ENCODE measurements at regions not wholly inside any gene's neighbourhood (a gene's known extent, or its start where the extent isn't known, plus 50 kb on each side); places are given as distances from the start of the nearest gene placed in this dataset.

GRCh38 chr3:16704941-16705340, 99.7 kb upstream of the DAZL start:
- no peak for TF ChIP-seq EP300 (IDR thresholded peaks at IDR 0.05; ENCODE audit: low read depth)
- no peak for TF ChIP-seq POLR2A (IDR thresholded peaks at IDR 0.05)
- TF ChIP-seq, protein P1, sequence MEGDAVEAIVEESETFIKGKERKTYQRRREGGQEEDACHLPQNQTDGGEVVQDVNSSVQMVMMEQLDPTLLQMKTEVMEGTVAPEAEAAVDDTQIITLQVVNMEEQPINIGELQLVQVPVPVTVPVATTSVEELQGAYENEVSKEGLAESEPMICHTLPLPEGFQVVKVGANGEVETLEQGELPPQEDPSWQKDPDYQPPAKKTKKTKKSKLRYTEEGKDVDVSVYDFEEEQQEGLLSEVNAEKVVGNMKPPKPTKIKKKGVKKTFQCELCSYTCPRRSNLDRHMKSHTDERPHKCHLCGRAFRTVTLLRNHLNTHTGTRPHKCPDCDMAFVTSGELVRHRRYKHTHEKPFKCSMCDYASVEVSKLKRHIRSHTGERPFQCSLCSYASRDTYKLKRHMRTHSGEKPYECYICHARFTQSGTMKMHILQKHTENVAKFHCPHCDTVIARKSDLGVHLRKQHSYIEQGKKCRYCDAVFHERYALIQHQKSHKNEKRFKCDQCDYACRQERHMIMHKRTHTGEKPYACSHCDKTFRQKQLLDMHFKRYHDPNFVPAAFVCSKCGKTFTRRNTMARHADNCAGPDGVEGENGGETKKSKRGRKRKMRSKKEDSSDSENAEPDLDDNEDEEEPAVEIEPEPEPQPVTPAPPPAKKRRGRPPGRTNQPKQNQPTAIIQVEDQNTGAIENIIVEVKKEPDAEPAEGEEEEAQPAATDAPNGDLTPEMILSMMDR (IDR thresholded peaks at IDR 0.05): no peak

All from transverse colon (tissue), 3 donors.